Fibroblast of mammary gland (primary cell): ENCODE measurements at regions not wholly inside any gene's neighbourhood (a gene's known extent, or its start where the extent isn't known, plus 50 kb on each side); places are given as distances from the start of the nearest gene placed in this dataset.
"Not testable (repeated sequence)": the region's sequence is repeated elsewhere in the genome, so short reads cannot be mapped to it uniquely, and the experiment has no call there.

Experiments
- DNase-seq: peaks from one replicate; pipeline ENCODE4 v3.0.0-alpha.2; 2010; ENCODE audit warnings: low read depth
- H3K4me3 ChIP-seq: 2 replicates; pipeline ENCODE4 v1.5.1; 2011; ENCODE audit warnings: low read depth, mild to moderate bottlenecking, low read length, moderate library complexity; ENCODE audit not compliant: control insufficient read depth
- CTCF ChIP-seq: conservative IDR thresholded peaks from 2 replicates; pipeline ENCODE4 v1.5.1; 2011; ENCODE audit warnings: low read depth, low read length, inconsistent platforms; ENCODE audit not compliant: control insufficient read depth, insufficient read depth

GRCh38 chr15:81829918-81830317 is 215.9 kb downstream of the MEX3B start:
- DNase-seq = no peak
- no peak overlapping the region for H3K4me3 ChIP-seq
- TF ChIP-seq CTCF = no peak

DNA sequence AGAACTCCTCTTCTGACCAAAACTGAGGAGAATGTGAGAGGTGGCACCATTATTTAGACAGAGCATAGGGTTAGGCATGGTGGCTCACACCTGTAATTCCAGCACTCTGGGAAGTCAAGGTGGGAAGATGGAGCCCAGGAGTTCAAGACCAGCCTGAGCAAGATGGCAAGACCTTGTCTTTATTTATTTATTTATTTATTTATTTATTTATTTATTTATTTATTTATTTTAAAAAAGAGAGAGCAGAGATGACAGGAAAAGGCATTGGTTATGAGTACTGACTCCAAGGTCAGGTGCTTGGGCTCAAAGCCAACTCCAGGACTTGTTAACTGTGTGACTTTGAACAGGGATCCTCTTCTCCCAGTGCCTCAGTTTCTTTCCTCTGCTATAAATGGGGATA is 217.7 kb downstream of the MEX3B start:
- no peak for TF ChIP-seq CTCF
- no peak for DNase-seq
- H3K4me3 ChIP-seq = no peak overlapping the region

DNA sequence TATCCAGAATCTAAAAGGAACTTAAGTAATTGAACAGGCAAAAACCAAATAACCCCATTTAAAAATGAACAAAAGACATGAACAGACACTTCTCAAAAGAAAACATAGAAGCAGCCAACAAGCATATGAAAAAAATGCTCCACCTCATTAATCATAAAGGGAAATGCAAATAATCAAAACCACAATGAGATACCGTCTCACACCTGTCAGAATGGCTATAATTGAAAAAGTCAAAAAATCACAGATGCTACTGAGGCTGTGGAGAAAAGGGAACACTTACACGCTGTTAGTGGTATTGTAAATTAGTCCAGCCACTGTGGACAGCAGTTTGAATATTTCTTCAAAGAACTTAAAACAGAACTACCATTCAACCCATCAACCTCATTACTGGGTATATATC is 220.7 kb downstream of the MEX3B start:
- TF ChIP-seq CTCF = no peak
- no peak for DNase-seq
- H3K4me3 ChIP-seq = no peak overlapping the region

GRCh38 chr15:81822587-81822986 is 223.2 kb downstream of the MEX3B start:
- DNase-seq = not testable (repeated sequence)

DNA sequence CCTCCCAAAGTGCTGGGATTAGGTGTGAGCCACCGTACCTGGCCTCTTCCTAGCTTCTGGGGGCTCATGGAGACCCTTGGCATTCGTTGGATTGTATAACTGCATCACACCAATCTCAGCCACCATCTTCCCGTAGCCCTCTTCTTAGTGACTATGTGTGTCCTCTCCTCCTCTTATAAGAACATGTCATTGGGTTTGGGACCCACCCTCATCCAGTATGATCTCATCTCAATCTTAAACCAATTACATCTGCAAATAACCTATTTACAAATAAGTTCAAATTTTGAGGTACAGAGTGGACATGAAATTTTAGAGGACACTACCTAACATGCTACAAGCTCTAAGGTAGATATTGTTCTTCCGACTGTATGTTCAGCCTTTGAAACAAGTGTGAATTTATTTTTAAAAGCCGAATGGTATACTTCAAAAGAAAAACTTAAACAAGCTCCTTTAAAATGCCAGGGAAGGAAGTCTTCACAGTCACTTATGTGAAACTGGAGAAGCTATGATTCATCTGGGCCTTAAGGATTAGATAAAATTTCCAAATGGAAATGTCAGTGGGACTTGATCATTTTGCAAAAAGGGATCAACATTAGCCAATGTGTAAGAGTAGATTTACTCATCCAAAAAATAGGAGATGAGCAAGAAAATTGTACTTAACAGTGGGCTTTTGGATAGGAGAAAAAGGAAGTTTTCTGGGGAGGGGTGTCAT is 225.7 kb downstream of the MEX3B start:
- TF ChIP-seq CTCF = no peak
- DNase-seq = no peak
- no peak overlapping the region for H3K4me3 ChIP-seq

More at GRCh38 chr15:81822587-81822986, 223.2 kb downstream of the MEX3B start:
- H3K4me3 ChIP-seq = not testable (repeated sequence)

GRCh38 chr15:81814882-81815455 is 230.8 kb downstream of the MEX3B start:
- DNase-seq = no peak
- H3K4me3 ChIP-seq = no peak overlapping the region
- TF ChIP-seq CTCF = no peak

GRCh38 chr15:81813215-81813614 is 232.6 kb downstream of the MEX3B start:
- H3K4me3 ChIP-seq = no peak overlapping the region
- no peak for DNase-seq
- peak; percentile 10 for TF ChIP-seq CTCF
